Activated gamma-delta T cell (primary cell): ENCODE measurements at regions not wholly inside any gene's neighbourhood (a gene's known extent, or its start where the extent isn't known, plus 50 kb on each side); places are given as distances from the start of the nearest gene placed in this dataset.
"Not testable (repeated sequence)": the region's sequence is repeated elsewhere in the genome, so short reads cannot be mapped to it uniquely, and the experiment has no call there.

ENCODE experiments used
- DNase-seq: peaks from one replicate; lab custom pipeline; 2025; lab: John Stamatoyannopoulos, UW

GRCh38 chr16:66173796-66174195, 192.7 kb upstream of the CDH5 start:
- not testable (repeated sequence) for DNase-seq

GRCh38 chr16:66173181-66173580, 193.3 kb upstream of the CDH5 start:
- not testable (repeated sequence) for DNase-seq

GRCh38 chr16:66172463-66172862, 194.0 kb upstream of the CDH5 start:
- DNase-seq = no peak

GRCh38 chr16:66171578-66171977, 194.9 kb upstream of the CDH5 start:
- no peak for DNase-seq

GRCh38 chr16:66170989-66171388, 195.5 kb upstream of the CDH5 start:
- no peak for DNase-seq

GRCh38 chr16:66169817-66170216, 196.7 kb upstream of the CDH5 start:
- DNase-seq = no peak

GRCh38 chr16:66168777-66169176, 197.7 kb upstream of the CDH5 start:
- DNase-seq = no peak

GRCh38 chr16:66167564-66168291, 198.8 kb upstream of the CDH5 start:
- DNase-seq = no peak

GRCh38 chr16:66166490-66166889, 200.0 kb upstream of the CDH5 start:
- DNase-seq = no peak

GRCh38 chr16:66165879-66166278, 200.6 kb upstream of the CDH5 start:
- no peak for DNase-seq

GRCh38 chr16:66164581-66165247, 201.8 kb upstream of the CDH5 start:
- no peak for DNase-seq

- no peak for DNase-seq
These were observed 203.7 kb upstream of the CDH5 start for GRCh38 chr16:66162821-66163220.

- DNase-seq = no peak
These were observed 204.5 kb upstream of the CDH5 start for GRCh38 chr16:66161942-66162341.

GRCh38 chr16:66161269-66161668, 205.2 kb upstream of the CDH5 start:
- DNase-seq = no peak

GRCh38 chr16:66159987-66160386, 206.5 kb upstream of the CDH5 start:
- no peak for DNase-seq

- no peak for DNase-seq
These were observed 210.0 kb upstream of the CDH5 start for GRCh38 chr16:66156538-66156937.

GRCh38 chr16:66155933-66156332, 210.6 kb upstream of the CDH5 start:
- no peak for DNase-seq

GRCh38 chr16:66154801-66155200, 211.7 kb upstream of the CDH5 start:
- no peak for DNase-seq

- no peak for DNase-seq
These were observed 213.6 kb upstream of the CDH5 start for GRCh38 chr16:66152823-66153393.

- no peak for DNase-seq
These were observed 214.3 kb upstream of the CDH5 start for GRCh38 chr16:66152181-66152580.

- no peak for DNase-seq
These were observed 215.6 kb upstream of the CDH5 start for GRCh38 chr16:66150698-66151482.

GRCh38 chr16:66147291-66147690, 219.2 kb upstream of the CDH5 start:
- no peak for DNase-seq

- no peak for DNase-seq
These were observed 219.7 kb upstream of the CDH5 start for GRCh38 chr16:66146798-66147197.
